ENCODE measurements at regions not wholly inside any gene's neighbourhood (a gene's known extent, or its start where the extent isn't known, plus 50 kb on each side); places are given as distances from the start of the nearest gene placed in this dataset.

- 63% methylated on average over 4 of the region's 4 CpGs for WGBS (ENCODE audit: low lambda C conversion rate)
- Histone ChIP-seq H3K4me2 (no peak overlapping the region), H3K79me2 (ENCODE audit: insufficient read depth) (no peaks in the 10 kb centered on the region), H3K4me3 (ENCODE audit: low read depth in 2 of 2, low read length in 1 of 2) (no peak overlapping the region), H3K27me3 (ENCODE audit: insufficient read depth) (0 out of 2 replicates have a peak, but pooled peaks cover 2% of the 10 kb centered on the region), H3K9me3 (no peaks in the 10 kb centered on the region), H3K4me1 (ENCODE audit: control insufficient read depth in 1 of 2, insufficient read depth in 2 of 2, low read depth in 1 of 2, low read length in 1 of 2) (no peaks in the 10 kb centered on the region), H3K9me2 (no peaks in the 10 kb centered on the region), H3F3A (replicated peaks; ENCODE audit: insufficient read depth) (no peaks in the 10 kb centered on the region), H4K20me1 (ENCODE audit: insufficient read depth) (no peaks in the 10 kb centered on the region), H2AFZ (ENCODE audit: low read depth) (no peak overlapping the region), H3K9ac (no peak overlapping the region), H3K36me3 (replicated peaks in 1 of 2; ENCODE audit: control insufficient read depth in 1 of 2, insufficient read depth in 2 of 2, low read length in 1 of 2) (no peaks in the 10 kb centered on the region), H3K27ac (ENCODE audit: low read depth in 2 of 2, low read length in 1 of 2) (no peak overlapping the region)
- POLR2A ChIA-PET = no interaction called here
- no peak for TF ChIP-seq YY1 (IDR thresholded peaks at IDR 0.05; ENCODE audit: low read depth)
- TF ChIP-seq FOXJ3 (CRISPR knock-in tag; IDR thresholded peaks at IDR 0.05) = no peak
- no peak for TF ChIP-seq TEAD4 (IDR thresholded peaks at IDR 0.05; ENCODE audit: borderline replicate concordance, insufficient read depth)
- no peak for TF ChIP-seq RXRA (IDR thresholded peaks at IDR 0.05; ENCODE audit: borderline replicate concordance, low read depth)
- no peak for TF ChIP-seq NRF1 (IDR thresholded peaks at IDR 0.05; ENCODE audit: low read depth, low read length)
- no peak for TF ChIP-seq SIN3A (IDR thresholded peaks at IDR 0.05; ENCODE audit: borderline replicate concordance, low read depth, low read length)
- no peak for TF ChIP-seq TAF1 (IDR thresholded peaks at IDR 0.05; ENCODE audit: borderline replicate concordance, low read depth, low read length)
- TF ChIP-seq MEF2A (IDR thresholded peaks at IDR 0.05; ENCODE audit: borderline replicate concordance, low read depth) = no peak
- CTCF ChIA-PET = interaction anchor here (0.8 kb wide), 2 partner anchors 12 to 347 kb away, joined by 3 read pairs; no protein-coding TSS in a partner anchor
- no peak for DNase-seq
Measured at GRCh38 chr16:22630242-22630641, 119.6 kb downstream of the NPIPB5 start.

GRCh38 chr16:22631264-22631663 lies 120.6 kb downstream of the NPIPB5 start:
- CTCF ChIA-PET = interaction anchor here (0.9 to 1.0 kb wide), 2 partner anchors 12 to 13 kb away, joined by 3 read pairs; no protein-coding TSS in a partner anchor
- Histone ChIP-seq H3K36me3 (replicated peaks in 1 of 2; ENCODE audit: control insufficient read depth in 1 of 2, insufficient read depth in 2 of 2, low read length in 1 of 2) (no peaks in the 10 kb centered on the region), H3K79me2 (ENCODE audit: insufficient read depth) (no peaks in the 10 kb centered on the region), H3K27ac (ENCODE audit: low read depth in 2 of 2, low read length in 1 of 2) (no peak overlapping the region), H3K4me3 (ENCODE audit: low read depth in 2 of 2, low read length in 1 of 2) (no peak overlapping the region), H3K4me2 (no peak overlapping the region), H3K9ac (no peak overlapping the region), H3F3A (replicated peaks; ENCODE audit: insufficient read depth) (no peaks in the 10 kb centered on the region), H3K27me3 (ENCODE audit: insufficient read depth) (no peaks in the 10 kb centered on the region), H3K9me2 (no peaks in the 10 kb centered on the region), H4K20me1 (ENCODE audit: insufficient read depth) (no peaks in the 10 kb centered on the region), H3K9me3 (no peaks in the 10 kb centered on the region), H2AFZ (ENCODE audit: low read depth) (no peak overlapping the region), H3K4me1 (ENCODE audit: control insufficient read depth in 1 of 2, insufficient read depth in 2 of 2, low read depth in 1 of 2, low read length in 1 of 2) (no peaks in the 10 kb centered on the region)
- TF ChIP-seq, protein P1, sequence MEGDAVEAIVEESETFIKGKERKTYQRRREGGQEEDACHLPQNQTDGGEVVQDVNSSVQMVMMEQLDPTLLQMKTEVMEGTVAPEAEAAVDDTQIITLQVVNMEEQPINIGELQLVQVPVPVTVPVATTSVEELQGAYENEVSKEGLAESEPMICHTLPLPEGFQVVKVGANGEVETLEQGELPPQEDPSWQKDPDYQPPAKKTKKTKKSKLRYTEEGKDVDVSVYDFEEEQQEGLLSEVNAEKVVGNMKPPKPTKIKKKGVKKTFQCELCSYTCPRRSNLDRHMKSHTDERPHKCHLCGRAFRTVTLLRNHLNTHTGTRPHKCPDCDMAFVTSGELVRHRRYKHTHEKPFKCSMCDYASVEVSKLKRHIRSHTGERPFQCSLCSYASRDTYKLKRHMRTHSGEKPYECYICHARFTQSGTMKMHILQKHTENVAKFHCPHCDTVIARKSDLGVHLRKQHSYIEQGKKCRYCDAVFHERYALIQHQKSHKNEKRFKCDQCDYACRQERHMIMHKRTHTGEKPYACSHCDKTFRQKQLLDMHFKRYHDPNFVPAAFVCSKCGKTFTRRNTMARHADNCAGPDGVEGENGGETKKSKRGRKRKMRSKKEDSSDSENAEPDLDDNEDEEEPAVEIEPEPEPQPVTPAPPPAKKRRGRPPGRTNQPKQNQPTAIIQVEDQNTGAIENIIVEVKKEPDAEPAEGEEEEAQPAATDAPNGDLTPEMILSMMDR (IDR thresholded peaks at IDR 0.05) = no peak
- TF ChIP-seq MEF2A (IDR thresholded peaks at IDR 0.05; ENCODE audit: borderline replicate concordance, low read depth) (no peak), TAF1 (IDR thresholded peaks at IDR 0.05; ENCODE audit: borderline replicate concordance, low read depth, low read length) (no peak), CHD2 (IDR thresholded peaks at IDR 0.05; ENCODE audit: low read length, partially characterized antibody) (no peak), PBX3 (IDR thresholded peaks at IDR 0.05) (no peak), ELF1 (IDR thresholded peaks at IDR 0.05) (no peak), POLR2AphosphoS5 (IDR thresholded peaks at IDR 0.05; ENCODE audit: low read depth, low read length) (no peak), USF2 (IDR thresholded peaks at IDR 0.05; ENCODE audit: borderline replicate concordance, low read depth, low read length) (no peak)
- POLR2A ChIA-PET = no interaction called here
- no peak for DNase-seq
- 56% methylated on average over 9 of the region's 9 CpGs for WGBS (ENCODE audit: low lambda C conversion rate)

Measured in SK-N-SH (cell line).